Putamen (tissue), 1 donor: ENCODE measurements at regions not wholly inside any gene's neighbourhood (a gene's known extent, or its start where the extent isn't known, plus 50 kb on each side); places are given as distances from the start of the nearest gene placed in this dataset.
"Not testable (repeated sequence)": the region's sequence is repeated elsewhere in the genome, so short reads cannot be mapped to it uniquely, and the experiment has no call there.

Experiments used
- DNase-seq: peaks from one replicate; pipeline ENCODE4 v3.0.0-alpha.2; 2016; ENCODE audit warnings: low spot score

DNA sequence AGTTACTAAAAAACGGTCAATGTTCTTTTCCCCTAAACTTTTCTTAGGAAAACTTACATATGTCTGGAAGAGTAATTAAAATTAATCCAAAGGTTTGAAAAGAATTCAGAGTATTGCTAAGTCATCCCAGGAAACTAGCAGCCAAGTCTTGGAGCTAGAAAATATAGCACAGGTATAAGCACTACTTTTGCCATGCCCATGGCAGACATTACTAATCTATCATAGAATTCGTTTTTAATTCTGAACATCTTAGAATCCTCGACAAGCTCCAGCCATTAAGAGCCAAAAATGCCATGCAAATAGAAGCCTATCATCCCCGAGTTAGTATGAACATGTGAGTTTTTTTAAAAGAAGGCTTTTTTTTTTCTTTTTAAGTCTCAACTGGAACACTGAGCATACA lies 395.0 kb downstream of the ZEB2 start:
- DNase-seq = no peak

DNA sequence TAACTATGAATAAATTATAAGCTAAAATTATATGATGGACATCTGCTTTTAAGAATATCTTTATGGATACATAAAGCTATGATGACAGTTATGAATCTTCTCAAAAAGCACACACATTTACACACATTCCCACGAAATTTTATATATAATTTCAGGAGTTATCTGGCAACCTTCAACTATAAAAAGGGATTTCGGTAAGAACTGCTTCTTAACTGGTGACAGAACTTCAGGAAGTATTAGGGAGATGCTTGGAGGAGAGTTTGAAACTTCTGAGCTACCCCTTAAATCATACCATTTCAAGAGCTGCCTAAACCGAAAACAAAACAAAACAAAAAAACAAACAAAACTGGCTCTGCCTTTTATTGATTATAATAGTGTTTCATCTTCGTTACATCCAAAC lies 399.4 kb downstream of the ZEB2 start:
- no peak for DNase-seq

DNA sequence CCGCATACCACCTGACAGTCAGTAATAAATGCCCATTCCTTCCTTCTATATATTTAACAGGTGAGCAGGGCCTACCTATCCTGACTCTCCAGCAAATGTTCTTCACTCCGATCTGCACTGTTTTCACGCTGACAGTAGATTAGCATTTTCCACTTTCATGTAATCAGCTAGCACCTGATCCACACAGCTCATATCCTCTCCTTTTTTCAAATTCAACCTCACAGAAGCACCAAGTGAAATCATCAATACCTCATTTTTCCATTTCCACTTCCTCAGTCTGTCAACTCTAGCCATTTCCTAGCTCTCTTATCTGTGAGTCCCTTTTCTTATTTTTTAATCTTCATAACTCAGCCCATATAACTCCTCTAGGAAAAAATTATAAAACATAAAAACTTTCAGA lies 402.8 kb downstream of the ZEB2 start:
- DNase-seq = no peak

DNA sequence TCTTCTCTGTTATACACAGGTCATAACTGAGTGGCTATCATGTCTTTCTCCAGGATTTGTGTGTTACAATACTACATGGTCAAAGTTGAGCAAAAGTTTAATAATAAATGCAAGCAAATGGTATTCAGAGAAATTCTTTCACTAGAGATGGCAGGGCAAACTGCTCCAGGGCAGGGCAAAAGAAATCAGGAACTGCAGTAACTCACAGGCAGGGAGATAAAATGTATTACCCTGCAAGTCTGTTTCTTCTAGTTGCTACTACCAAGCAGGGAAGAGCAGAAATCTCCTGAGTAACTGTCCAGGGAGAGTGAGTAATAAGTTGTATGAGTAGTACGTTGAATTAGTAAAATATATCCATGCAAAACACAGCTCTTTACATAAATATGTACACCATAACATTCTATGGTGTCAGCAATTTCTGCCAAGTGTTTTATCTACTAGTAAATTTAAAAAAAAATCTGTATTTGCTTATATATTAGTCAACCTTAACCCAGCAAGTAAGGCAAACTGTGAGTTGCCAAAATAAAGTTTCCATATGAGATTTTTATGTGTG lies 404.1 kb downstream of the ZEB2 start:
- DNase-seq = no peak

DNA sequence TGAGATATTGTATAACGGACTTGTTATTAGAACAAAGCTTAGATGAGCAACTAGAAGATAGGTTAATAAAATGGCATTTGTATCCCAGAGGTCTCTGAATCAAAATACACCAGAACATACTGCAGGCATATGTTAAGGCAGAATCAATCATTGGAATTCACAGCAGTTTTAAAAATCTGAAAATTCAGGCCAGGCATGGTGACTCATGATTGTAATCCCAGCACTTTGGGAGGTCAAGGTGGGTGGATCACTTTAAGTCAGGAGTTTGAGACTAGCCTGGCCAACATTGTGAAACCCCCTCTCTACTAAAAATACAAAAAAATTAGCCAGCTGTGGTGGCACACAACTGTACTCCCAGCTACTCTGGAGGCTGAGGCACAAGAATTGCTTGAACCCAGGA lies 405.2 kb downstream of the ZEB2 start:
- no peak for DNase-seq

DNA sequence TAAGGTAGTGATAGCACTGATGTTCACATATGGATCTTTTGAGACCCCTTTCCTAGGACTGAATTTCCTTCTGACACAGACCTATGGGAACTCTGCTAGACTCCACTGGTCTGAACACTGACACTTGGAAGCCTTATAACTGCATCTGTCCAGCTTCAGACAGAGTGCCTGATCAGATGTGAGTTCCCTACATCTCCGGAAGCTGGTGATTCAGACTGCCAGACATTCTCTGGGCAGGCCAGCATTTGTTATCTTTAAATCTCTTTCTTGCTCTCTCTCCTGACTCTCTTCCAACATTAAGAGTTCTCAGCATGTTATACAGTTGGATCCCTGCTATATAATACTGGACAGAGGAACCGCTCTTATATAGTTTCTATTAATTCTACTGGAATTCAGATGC lies 408.5 kb downstream of the ZEB2 start:
- DNase-seq = no peak

DNA sequence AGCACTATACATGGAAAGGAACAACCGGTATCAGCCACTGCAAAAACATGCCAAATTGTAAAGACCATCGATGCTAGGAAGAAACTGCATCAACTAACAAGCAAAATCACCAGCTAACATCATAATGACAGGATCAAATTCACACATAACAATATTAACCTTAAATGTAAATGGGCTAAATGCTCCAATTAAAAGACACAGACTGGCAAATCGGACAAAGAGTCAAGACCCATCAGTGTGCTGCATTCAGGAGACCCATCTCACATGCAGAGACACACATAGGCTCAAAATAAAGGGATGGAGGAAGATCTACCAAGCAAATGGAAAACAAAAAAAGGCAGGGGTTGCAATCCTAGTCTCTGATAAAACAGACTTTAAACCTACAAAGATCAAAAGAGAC lies 413.8 kb downstream of the ZEB2 start:
- DNase-seq = not testable (repeated sequence)

DNA sequence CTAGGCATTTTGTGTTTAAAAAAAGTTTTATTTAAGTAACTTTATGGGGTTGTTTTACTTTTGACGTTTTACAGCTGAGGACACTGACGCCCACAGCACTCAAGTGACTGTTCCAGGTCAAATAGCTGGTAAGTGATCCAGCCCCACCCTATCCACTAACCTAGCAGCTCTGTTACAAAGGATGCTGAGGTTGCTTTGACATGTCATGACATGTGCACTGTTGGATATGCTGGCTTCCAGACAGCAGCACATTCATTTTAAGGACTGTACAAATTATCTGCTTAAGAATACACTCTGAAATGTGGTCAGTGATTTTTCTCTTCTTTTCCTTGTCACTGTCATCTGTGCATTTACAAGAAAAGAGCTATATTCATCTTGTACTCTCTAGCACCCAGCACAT lies 417.5 kb downstream of the ZEB2 start:
- no peak for DNase-seq

DNA sequence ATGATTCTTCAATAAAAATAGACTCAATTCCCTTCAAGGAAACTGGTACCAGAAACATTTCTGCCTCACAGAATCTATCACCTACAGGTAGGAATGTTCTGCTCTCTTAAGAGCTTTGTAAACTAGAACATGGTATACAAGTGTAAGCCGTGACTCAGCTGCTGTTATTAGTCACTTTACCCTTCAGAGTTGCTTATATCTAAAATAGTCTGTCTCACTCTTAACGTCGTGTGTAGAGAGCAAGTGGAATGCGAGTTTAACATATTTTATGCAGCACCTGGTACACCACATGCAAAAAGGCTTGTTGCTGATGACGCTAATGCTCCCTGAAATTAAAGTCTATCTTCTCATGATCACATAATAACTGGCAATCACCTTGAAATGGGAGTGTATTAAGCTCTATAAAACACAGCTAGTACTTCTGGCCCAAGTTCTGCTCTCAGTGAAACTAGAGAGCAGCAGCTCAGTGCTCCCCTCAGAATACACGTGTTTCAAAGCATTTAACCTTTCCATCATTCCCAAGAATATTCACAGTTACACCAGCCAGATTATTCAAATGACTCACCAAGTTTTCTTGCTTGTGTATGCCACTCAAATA lies 420.0 kb downstream of the ZEB2 start:
- peak; percentile 4 for DNase-seq

DNA sequence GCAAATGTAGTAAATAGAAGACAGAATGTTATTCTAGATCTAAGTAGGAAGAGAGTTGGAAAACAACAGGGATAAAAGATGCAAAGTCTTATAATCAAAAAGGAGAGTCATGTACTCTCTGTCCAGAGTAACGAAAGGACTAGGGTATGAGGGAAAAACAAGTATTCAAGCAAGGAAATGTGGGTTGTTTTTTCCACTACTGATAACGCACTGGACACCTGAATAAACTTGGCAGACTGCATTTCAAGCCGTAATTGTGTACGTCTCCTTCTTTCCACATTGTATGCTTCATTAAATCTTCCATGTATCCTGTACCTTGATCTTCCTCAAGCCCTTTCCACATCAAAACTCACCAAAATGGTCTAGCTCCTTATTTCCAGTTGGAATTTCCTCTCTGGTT lies 420.6 kb downstream of the ZEB2 start:
- DNase-seq = no peak

DNA sequence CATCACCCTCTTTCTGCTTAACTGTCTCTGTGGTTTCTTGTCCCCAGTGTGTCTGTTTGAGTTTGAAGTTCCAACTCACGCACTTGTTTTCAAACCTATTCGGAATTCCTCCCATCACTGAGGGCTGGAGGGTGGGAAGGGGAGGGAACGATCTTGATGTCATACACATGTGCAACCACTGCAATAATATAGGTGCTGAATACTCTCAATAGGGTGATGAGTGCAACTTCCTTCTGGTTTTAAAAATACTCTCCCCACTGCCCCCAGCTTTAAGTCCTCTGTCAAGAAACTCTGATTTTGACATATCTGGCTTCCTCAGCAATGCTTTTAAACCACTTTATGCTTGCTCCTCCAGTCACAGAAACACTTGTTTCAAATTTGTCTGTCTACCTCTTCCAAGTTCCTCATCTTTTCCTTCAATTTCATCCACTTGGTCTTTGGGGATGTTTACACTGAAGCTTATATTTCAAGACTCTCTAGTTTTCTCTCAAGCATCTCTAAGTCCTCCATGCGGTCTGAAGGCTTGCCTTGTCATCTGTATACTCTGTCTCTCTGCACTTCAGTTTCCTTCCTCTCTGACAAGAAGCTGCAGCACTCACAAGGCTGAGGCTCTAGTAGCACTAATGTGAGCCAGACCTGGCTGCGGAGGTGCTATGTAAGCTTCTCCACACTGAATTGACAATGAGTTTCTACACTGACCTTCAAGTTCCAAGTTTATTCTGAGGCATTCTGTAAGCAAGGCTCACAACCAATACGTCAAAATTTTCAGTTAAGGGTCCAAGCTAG lies 422.3 kb downstream of the ZEB2 start:
- DNase-seq = no peak

DNA sequence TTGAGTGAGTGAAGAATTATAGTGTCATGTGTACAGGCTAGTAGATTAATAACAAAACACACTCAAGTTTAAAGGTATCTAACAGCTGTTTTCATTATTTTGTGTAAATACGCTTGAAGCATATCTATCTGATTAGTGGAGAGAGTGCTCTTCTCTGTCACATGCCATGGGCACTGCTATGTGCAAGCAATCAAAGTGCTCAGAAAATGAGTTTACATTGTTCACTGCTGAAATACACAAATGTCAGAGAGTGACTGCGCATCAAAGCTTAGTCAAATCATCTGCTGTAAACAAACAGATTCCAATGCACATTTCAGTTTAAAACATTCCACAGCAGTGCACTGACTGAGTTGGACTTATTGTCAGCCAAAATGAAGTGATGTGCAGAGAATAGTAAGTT lies 423.4 kb downstream of the ZEB2 start:
- no peak for DNase-seq

DNA sequence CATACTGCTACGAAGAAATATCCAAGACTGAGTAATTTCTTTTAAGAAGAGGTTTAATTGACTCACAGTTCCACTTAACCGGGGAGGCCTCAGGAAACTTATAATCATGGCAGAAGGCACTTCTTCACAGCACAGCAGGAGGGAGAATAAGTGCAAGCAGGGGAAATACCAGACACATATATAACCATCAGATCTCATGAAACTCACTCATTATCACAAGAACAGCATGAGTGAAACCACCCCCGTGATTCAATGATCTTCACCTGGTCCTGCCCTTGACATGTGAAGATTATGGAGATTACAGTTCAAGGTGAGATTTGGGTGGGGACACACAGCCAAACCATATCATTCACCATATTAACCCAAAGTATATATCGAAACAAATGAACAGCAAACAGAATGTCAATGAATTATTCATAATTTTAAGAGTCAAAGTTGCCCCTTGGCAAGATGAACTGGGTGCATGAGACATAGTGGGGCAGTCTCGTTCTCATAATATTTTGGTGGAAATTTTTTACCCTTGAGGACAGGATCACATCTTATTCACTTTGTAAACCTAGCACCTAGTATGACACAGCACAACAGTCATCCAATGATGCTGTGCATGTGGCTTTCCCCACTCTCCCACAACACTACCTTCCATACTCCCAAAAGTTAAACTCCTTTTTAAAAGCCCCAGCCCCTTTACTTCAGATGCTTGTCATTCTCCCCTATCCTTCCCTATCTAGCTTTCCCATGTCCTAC lies 425.3 kb downstream of the ZEB2 start:
- DNase-seq = no peak

DNA sequence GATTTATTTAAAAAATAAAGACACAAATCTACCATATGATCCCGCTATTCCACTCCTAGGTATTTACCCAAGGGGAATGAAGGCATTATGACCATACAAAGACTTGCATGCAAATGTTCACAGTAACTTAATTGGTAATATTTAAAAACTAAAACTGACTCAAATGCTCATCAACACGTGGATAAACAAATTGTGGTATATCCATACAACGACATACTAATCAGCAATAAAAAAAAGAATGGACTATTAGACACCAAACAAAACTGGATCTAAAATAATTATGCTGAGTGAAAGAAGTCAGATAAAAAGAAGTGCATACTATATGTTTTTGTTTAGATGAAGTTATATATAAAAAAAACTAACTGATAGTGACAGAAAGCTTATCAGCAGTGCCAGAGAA lies 428.3 kb downstream of the ZEB2 start:
- no peak for DNase-seq

DNA sequence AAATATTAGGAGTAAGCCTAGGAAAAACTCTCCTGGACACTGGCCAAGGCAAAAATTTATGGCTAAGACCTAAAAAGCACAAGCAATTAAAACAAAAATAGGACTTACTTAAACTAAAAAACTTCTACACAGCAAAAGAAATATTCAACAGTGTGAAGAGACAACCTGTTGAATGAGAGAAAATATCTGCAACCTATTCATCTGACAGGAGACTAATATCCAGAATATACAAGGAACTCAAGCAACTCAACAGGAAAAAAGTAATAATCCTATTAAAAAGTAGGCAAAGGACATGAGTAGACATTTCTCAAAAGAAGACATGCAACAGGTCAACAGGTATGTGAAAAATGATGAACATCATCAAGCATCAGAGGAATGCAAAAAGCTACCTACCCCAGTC lies 431.1 kb downstream of the ZEB2 start:
- DNase-seq = no peak

DNA sequence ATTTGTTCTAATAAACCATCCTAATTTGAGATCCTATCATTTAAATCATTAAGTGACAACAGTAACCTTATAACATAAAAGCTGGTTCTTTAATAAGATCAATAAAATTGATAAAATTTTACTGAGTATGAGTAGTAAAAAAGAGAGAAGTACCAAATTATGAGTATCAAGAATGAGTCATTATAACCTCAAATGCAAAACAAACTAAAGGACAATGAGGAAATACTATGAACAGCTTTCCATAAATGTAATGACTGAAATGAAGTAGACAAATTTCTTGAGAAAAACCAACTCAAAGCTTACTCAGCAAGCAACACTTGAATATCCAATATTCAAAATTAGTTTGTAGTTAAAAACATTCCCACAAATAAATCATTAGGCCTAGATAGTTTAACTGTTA lies 433.0 kb downstream of the ZEB2 start:
- DNase-seq = no peak

DNA sequence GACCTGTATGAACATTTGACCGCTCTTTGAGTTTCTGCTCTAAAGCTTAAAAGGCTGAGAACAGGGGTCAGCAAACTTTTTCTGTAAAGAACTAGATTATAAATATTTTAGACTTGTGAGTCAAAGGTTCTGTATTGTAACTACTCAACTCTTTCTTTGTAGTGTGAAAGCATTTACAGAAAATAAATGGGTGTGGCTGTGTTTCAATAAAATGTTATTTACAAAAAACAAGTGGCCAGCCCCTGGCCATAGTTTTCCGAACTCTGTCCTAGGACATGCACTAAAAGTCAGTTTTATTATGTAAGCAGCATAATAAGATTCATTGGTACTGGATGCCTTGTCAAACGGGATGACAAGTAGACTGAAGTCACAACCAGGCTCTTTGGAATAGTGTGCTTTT lies 434.9 kb downstream of the ZEB2 start:
- no peak for DNase-seq

DNA sequence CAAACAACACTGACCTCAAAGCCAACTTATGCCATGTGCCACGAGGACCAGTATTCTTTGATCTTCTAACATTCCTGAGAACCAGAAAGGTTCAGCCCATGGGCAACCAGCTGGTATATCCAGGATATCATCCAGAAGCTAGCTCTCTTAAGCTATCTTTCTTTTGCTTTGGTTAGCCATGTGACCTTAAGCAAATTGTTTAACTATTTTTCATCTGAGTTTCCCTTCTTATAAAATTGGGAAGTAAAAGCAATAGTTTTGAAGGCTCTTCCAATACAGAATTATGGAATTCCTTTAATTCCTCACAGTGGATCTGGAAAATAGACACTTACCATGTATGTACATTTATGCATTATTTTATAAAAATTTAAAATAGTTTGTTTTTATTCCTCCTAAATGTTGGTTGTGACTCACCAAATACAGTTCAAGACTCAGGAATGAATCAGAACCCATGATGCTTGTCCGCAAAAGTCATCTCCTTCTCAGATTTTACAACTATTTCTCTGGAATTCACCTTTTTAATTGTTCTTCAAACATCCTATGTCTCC lies 435.7 kb downstream of the ZEB2 start:
- DNase-seq = no peak

DNA sequence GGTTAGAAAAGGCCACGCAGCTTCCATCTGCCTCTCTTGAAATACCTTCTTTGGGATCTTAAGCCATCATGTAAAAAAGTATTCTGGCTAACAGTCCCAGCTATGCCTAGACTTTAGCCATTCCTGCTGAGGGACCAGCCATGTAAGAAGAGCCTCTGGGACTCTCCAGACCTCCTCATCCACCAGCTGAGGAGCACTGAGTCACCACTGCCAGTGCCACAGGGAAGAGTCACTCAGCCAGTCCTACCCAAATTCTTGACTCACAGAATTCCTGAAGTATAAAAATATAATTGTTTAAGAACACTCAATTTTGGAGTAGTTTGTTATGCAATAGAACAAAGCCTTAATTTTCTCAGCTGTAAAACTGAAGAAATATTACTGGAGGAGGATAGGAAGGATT lies 436.7 kb downstream of the ZEB2 start:
- DNase-seq = no peak

DNA sequence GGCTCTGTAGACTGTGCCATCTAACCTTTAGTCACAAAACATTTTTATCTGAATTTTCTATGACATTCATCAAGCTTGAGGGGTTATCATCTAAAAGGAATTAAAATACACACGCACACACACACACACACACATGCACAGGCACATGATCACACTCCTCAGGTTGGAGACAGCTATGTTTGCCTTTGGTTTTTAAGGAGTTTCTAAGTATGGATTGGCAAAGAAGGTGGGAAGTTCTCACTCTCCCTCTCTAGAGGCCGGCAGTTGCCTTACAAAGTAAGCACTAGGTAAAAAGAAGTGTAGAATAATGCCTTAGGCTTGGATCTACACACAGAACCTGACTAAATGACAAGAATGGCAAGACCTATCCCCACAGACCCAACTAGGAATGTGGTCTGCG lies 437.1 kb downstream of the ZEB2 start:
- no peak for DNase-seq

DNA sequence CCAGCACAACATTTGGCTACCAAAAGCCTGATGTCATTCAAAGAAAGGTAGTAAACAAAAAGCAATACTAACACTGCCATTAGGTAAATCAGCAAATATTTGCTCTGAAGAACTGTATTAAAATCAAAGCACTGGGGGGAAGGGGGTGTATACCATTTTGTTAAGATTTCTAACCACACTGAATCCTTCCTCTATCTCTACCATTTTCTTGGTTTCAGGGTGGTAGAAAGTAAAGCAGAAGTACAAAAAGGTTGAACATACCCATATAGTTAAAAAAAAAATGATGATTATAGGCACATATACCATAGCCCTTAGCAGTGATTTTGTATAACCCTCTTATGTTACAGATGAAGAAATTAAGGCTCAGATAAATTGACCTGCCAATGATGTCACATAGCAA lies 437.6 kb downstream of the ZEB2 start:
- no peak for DNase-seq

DNA sequence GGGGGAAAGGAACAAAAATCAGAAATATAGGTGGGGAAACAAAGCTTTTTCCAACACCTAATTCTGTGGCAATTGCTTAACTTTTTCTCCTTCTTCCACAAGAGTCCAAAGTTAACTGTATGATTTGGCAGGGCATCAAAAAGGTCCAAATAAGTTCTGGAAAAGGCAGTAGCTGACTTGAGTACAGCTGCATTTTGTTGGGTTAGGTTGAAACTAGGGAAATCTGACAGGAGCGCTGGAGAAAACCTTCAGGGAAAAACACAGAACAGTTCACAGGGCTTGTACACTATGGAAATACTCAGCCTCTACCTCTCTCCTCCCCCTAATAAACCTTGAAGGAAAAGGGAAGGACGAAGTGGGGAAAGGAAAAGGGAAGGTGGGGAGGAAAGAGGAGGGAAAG lies 438.6 kb downstream of the ZEB2 start:
- DNase-seq = no peak

DNA sequence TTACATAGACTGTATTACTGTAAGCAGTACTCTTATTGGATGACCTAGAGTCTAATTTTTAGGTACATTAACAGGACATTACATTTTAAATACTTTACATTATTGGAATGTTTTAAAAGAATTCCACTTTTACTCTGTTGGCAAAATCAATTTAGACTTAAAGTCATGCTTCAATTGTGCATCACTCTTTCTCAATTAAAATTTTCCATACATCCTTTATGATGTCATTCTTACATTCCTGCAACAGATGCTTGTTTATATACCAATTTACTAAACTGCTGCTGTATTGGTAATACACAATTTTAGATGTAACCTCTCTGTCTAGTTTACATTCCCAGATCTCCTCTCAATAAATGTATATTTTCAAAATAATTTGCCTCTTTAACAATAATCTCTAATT lies 440.1 kb downstream of the ZEB2 start:
- no peak for DNase-seq
